ENCODE measurements at regions not wholly inside any gene's neighbourhood (a gene's known extent, or its start where the extent isn't known, plus 50 kb on each side); places are given as distances from the start of the nearest gene placed in this dataset.

DNA sequence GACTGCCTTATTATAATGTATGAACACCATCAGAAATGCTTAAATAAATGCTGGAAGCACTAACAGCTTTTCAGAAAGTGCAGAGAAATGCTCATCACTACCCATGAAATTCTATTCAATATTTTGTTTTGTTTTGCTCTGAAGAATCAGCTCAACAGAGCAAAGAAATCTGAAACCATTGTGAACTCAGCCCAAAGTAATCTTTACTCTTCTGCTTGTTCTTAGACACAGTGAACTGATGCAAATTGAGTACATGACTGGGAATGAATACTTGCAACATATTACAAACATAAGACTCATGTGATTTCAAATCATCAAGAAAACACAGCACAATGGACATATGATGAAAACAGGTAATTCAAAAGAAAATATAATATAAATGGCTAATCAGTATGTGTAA, 404.6 kb upstream of the OPRM1 start:
- H3K4me1 Mint-ChIP-seq (ENCODE audit: low read depth): no peaks in the 10 kb centered on the region
- ATAC-seq (replicated peaks in 1 of 2) (no peak), DNase-seq (no peak)

DNA sequence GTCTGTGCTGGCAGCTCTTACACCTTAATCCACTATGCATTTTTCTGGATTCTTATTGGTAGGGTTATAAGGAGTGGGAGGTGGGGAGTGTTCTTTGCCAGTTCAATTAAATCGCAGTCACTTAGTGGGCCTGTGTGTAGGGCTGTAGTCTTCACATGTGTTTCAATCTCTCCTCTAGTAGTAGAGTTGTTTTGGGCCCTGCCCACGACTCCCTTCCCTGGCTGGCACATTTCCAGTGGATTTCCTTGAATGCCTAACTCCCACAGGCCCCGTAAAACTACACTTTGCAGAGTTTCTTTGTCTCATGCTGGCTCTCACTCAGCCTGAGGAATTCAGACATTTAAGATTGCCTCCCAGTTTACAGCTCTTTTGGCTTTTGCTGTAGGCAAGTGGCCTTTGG, 414.0 kb upstream of the OPRM1 start:
- no peak overlapping the region for H3K27ac Mint-ChIP-seq
- H3K27me3 Mint-ChIP-seq (ENCODE audit: low read depth): no peaks in the 10 kb centered on the region
- no peaks in the 10 kb centered on the region for H3K36me3 Mint-ChIP-seq (ENCODE audit: insufficient read depth in 2 of 2)
- H3K4me3 Mint-ChIP-seq: no peak overlapping the region
- no peaks in the 10 kb centered on the region for H3K4me1 Mint-ChIP-seq (ENCODE audit: low read depth)
- DNase-seq: no peak
- no peaks in the 10 kb centered on the region for H3K9me3 Mint-ChIP-seq
- ATAC-seq (replicated peaks in 1 of 2): no peak

More for the DNA sequence above, 404.6 kb upstream of the OPRM1 start:
- H3K27ac Mint-ChIP-seq: no peak overlapping the region
- H3K27me3 Mint-ChIP-seq (ENCODE audit: low read depth): no peaks in the 10 kb centered on the region
- H3K36me3 Mint-ChIP-seq (ENCODE audit: insufficient read depth in 2 of 2): no peaks in the 10 kb centered on the region
- peaks cover 1 to 2% of the 10 kb centered on the region in 2 donors for H3K9me3 Mint-ChIP-seq
- H3K4me3 Mint-ChIP-seq: no peak overlapping the region

DNA sequence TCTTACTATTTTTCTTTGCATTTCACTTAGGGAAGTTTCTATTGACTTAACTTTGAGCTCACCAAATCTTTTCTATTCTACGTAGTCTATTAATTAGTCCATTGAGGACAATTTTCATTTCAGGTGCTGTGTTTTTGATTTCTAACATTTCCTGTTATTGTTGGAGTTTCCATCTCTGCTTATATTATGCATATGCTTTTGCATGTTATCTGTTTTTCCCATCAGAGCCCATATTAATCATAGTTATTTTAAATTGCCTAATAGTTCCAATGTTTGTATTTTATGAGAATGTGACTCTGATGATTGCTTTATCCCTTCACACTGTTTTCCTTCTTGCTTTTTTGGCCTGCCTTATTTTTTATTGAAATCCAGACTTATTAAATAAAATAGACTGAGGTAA, 414.5 kb upstream of the OPRM1 start:
- Mint-ChIP-seq H3K4me3 (no peak overlapping the region), H3K4me1 (ENCODE audit: low read depth) (no peaks in the 10 kb centered on the region), H3K9me3 (no peaks in the 10 kb centered on the region), H3K27me3 (ENCODE audit: low read depth) (no peaks in the 10 kb centered on the region), H3K27ac (no peak overlapping the region), H3K36me3 (ENCODE audit: insufficient read depth in 2 of 2) (no peaks in the 10 kb centered on the region)
- DNase-seq: no peak
- ATAC-seq (replicated peaks in 1 of 2): no peak

DNA sequence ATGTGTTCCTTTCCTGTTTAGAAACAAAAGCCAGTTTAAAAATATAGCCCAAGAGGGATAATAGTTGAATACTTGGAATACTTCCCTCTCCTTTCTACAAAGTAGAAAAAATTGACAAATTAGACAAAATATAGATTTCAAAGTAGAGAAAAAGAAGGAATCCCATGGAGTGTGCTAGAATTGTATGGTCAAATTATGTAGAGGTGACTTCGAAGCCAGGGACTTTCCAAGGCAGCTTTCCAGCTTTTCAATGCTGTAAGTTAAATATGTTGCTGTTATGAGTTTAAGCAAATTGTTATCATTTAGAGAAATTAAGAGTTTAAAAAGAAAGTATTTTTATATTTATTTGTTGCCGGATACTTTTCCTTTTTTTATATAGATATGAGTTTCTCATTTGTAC, 415.5 kb upstream of the OPRM1 start:
- DNase-seq: no peak
- no peaks in the 10 kb centered on the region for H3K36me3 Mint-ChIP-seq (ENCODE audit: insufficient read depth in 2 of 2)
- H3K27ac Mint-ChIP-seq: no peak overlapping the region
- ATAC-seq (replicated peaks in 1 of 2): no peak
- H3K4me1 Mint-ChIP-seq (ENCODE audit: low read depth): no peaks in the 10 kb centered on the region
- H3K9me3 Mint-ChIP-seq: no peaks in the 10 kb centered on the region
- H3K27me3 Mint-ChIP-seq (ENCODE audit: low read depth): no peaks in the 10 kb centered on the region
- H3K4me3 Mint-ChIP-seq: no peak overlapping the region

DNA sequence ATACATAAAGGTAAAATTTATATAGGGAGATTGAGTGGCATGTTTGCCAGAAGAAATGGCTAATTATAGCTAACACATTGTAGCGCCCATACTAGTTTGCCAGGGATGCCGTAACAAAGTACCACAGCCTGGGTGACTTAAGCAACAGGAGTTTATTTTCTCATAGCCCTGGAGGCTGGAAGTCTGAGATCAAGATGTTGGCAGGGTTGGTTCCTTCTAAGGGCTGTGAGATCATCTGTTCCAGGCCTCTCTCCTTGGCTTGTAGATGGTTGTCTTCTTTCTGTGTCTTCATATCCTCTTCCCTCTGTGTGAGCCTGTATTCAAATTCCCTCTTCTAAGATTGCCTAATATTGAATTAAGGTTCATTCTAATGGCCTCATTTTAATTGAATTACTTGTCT, 417.5 kb upstream of the OPRM1 start:
- DNase-seq: no peak
- H3K4me3 Mint-ChIP-seq: no peak overlapping the region
- H3K27ac Mint-ChIP-seq: no peak overlapping the region
- H3K9me3 Mint-ChIP-seq: no peaks in the 10 kb centered on the region
- no peaks in the 10 kb centered on the region for H3K36me3 Mint-ChIP-seq (ENCODE audit: insufficient read depth in 2 of 2)
- no peaks in the 10 kb centered on the region for H3K4me1 Mint-ChIP-seq (ENCODE audit: low read depth)
- no peak for ATAC-seq (replicated peaks in 1 of 2)
- no peaks in the 10 kb centered on the region for H3K27me3 Mint-ChIP-seq (ENCODE audit: low read depth)

DNA sequence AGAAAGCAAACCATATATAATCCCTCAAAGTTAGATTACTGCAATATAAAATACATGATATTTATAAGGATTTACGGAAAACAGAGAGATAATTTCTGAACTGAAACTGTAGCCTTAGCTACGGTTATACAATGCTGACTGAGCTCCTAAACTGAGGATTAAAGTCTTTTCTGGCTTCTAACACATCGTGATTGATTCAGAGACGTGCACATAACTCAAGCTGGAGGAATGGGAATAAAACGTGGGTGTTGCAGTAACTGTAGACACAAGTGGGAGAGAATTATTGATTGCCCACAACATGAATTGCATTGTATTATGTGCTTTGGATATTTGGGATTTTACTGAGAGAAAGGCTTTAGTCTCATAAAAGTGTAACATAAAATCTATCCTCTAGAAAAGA, 418.0 kb upstream of the OPRM1 start:
- no peak overlapping the region for H3K27ac Mint-ChIP-seq
- no peak for DNase-seq

DNA sequence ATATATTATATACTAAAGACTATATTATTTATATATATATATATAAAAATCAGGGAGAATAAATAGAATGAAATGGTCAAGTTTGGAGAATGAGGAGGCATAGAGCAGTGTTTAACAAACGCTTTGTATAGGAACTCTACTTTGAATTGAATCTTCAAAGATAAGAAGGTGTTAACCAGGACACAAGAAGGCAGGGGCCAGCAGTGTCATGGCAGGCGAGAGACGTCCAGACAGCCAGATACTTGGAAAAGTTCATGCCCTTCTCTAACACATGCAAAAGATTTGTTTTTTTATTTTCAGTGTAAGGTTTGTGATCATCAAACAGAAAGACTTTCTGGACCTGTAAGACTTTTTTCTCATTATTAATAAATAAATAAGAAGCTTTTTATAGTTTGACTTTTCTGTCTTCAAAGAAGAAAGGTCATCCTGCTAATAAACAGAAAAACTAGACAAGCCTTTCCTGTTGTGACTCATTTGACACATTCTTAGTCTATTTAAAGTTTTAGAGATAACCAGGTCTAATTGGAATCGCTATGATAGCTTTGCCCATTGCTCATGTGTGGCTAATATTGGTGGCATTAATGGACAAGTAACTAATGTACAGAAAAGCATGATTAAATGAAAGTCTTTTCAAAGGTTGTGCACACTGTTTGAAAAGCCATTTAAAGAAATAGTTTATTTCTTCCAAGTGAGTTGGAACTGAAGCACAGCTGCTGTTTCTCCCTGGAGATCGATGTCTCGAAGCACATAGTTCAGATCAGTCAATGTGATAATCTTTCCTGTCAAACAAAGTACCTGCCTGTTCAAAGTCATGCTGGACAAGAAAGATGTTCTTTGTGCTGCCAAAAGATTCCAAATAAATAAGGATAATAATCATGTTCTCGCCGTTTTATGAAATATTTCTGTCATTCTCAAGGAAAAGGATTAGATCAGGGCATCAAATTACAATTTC, 420.4 kb upstream of the OPRM1 start:
- no peaks in the 10 kb centered on the region for H3K36me3 Mint-ChIP-seq (ENCODE audit: insufficient read depth in 2 of 2)
- DNase-seq (no peak), ATAC-seq (replicated peaks in 1 of 2) (no peak)
- no peaks in the 10 kb centered on the region for H3K4me1 Mint-ChIP-seq (ENCODE audit: low read depth)
- H3K9me3 Mint-ChIP-seq: no peaks in the 10 kb centered on the region
- no peak overlapping the region for H3K27ac Mint-ChIP-seq
- H3K4me3 Mint-ChIP-seq: no peak overlapping the region
- H3K27me3 Mint-ChIP-seq (ENCODE audit: low read depth): no peaks in the 10 kb centered on the region

More for the DNA sequence above, 418.0 kb upstream of the OPRM1 start:
- no peak for ATAC-seq (replicated peaks in 1 of 2)
- H3K27me3 Mint-ChIP-seq (ENCODE audit: low read depth): no peaks in the 10 kb centered on the region
- no peaks in the 10 kb centered on the region for H3K36me3 Mint-ChIP-seq (ENCODE audit: insufficient read depth in 2 of 2)
- H3K9me3 Mint-ChIP-seq: no peaks in the 10 kb centered on the region
- H3K4me1 Mint-ChIP-seq (ENCODE audit: low read depth): no peaks in the 10 kb centered on the region
- H3K4me3 Mint-ChIP-seq: no peak overlapping the region

DNA sequence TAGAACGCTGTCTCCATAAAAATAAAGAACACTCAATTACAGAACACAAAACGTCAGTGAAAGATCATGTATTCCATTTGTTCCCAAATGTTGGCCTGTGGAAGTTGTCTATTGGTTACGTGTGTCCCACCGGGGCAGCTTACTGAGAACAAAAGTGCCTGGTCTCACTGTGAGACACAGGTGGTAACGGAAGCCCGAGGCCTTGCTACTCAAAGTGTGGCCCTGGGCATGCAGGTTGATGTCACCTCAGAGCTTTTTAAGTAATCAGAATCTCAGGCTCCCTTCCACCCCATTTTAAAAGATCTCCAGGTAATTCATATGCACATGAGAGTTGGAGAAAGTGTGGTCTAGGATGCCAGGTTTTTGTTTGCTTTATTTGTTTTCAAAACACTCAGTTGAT, 422.5 kb upstream of the OPRM1 start:
- DNase-seq (no peak), ATAC-seq (replicated peaks in 1 of 2) (no peak)
- Mint-ChIP-seq H3K36me3 (ENCODE audit: insufficient read depth in 2 of 2) (no peaks in the 10 kb centered on the region), H3K4me3 (no peak overlapping the region), H3K9me3 (no peaks in the 10 kb centered on the region), H3K27me3 (ENCODE audit: low read depth) (no peaks in the 10 kb centered on the region), H3K27ac (no peak overlapping the region), H3K4me1 (ENCODE audit: low read depth) (no peaks in the 10 kb centered on the region)

DNA sequence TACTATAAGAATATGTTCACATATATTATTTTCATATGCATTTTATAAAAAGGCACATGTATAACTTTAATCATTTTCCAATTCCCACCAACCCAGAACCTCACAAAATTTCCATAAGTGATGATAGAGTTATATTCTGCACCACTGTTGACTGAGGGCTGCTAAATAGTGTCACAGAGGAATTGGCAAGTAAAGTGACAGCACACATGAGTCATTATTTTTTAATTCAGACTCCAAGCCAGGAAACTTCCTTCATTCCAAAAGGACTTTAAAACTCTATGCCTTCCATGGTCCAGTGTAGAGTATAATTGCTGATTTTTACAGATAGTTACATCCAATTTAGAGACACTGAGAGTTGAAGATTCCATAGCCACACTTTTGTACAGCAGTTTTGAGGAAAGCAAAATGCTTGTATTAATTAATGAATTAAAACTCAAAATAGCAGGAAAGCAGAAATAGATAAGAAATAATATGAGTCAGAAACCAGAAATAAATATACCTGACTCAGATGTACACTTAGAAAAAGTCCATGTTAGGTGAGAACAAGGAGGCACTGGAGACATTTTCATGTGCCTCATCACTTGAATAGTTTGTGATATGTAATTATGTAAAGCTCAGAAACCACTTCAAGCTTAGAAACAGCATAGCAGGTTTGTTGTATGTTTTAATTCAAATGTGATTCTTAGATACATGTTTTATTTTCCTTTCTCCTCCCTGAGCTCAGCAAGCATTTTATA, 425.2 kb upstream of the OPRM1 start:
- no peaks in the 10 kb centered on the region for H3K36me3 Mint-ChIP-seq (ENCODE audit: insufficient read depth in 2 of 2)
- H3K27me3 Mint-ChIP-seq (ENCODE audit: low read depth): no peaks in the 10 kb centered on the region
- H3K4me1 Mint-ChIP-seq (ENCODE audit: low read depth): no peaks in the 10 kb centered on the region
- no peak overlapping the region for H3K4me3 Mint-ChIP-seq
- ATAC-seq (replicated peaks in 1 of 2) (no peak), DNase-seq (no peak)
- no peak overlapping the region for H3K27ac Mint-ChIP-seq
- no peaks in the 10 kb centered on the region for H3K9me3 Mint-ChIP-seq

DNA sequence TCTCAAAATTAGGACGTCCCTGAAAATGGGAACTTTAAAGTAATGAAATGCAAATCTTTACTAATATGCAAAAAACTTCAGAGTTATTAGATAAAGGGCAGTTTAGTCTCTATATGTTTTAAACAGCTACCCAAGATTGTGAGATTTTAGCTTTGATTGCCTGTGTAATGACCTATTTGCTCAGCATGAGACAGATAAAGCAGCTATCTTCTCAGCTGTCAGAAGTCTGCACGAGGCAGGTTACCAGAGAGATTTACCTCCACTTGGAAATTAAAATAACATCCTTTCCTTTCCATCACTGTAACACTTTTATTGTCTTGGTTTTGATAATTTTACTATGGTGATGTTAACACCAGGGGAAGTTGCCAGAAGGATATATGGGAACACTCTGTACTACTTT, 436.6 kb upstream of the OPRM1 start:
- peaks cover 0 to 1% of the 10 kb centered on the region in 2 donors for H3K9me3 Mint-ChIP-seq
- no peak overlapping the region for H3K4me3 Mint-ChIP-seq
- DNase-seq: no peak
- no peaks in the 10 kb centered on the region for H3K4me1 Mint-ChIP-seq (ENCODE audit: low read depth)
- H3K27ac Mint-ChIP-seq: no peak overlapping the region
- no peaks in the 10 kb centered on the region for H3K36me3 Mint-ChIP-seq (ENCODE audit: insufficient read depth in 2 of 2)
- no peak for ATAC-seq (replicated peaks in 1 of 2)
- no peaks in the 10 kb centered on the region for H3K27me3 Mint-ChIP-seq (ENCODE audit: low read depth)

DNA sequence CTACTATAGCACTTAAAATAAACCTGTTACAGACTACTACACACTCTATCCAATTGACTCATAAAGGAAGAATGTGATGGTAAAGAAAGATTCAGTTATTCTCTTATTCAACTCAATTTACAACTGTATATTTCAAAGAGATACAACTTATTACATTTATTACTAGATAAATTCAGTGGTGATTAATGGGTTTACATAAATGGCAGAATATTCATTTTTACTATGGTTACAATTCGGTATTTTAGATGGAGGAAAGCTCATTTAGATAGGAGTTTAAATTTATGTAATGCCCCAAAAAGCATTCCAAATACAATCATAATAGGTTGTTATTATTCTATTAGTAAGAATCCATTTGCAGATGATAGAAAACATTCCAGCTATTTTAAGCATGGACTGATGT, 439.1 kb upstream of the OPRM1 start:
- Mint-ChIP-seq H3K27me3 (ENCODE audit: low read depth) (no peaks in the 10 kb centered on the region), H3K4me1 (ENCODE audit: low read depth) (peaks cover 4% of the 10 kb centered on the region), H3K4me3 (no peak overlapping the region), H3K36me3 (ENCODE audit: insufficient read depth in 2 of 2) (no peaks in the 10 kb centered on the region), H3K9me3 (peaks cover 1 to 3% of the 10 kb centered on the region in 2 donors), H3K27ac (no peak overlapping the region)
- no peak for DNase-seq
- ATAC-seq (replicated peaks in 1 of 2): no peak

DNA sequence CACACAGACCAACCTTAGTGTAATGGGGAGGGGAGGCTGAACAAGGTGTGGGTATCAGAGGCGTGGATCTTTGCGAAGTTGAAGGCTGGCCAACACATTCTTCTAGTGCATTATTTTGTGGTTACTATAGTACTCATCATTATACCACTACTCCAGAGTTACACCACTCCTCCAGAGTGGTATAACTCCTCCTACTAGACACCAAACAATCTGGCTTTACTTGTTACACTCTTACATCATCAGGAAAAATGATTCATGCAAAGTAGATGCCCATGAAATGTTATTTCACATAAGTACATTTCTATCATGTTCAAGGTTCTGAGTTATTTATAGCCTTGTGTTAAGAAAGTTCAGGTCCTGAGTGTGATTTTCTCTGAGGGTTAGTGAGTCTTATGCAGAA, 443.1 kb upstream of the OPRM1 start:
- peaks cover 14% of the 10 kb centered on the region for H3K4me1 Mint-ChIP-seq (ENCODE audit: low read depth)
- H3K9me3 Mint-ChIP-seq: peaks cover 0 to 3% of the 10 kb centered on the region in 2 donors
- H3K27me3 Mint-ChIP-seq (ENCODE audit: low read depth): no peaks in the 10 kb centered on the region
- H3K4me3 Mint-ChIP-seq: no peak overlapping the region
- ATAC-seq (replicated peaks in 1 of 2) (peak; percentile 64 to 79), DNase-seq (no peak)
- H3K36me3 Mint-ChIP-seq (ENCODE audit: insufficient read depth in 2 of 2): no peaks in the 10 kb centered on the region
- H3K27ac Mint-ChIP-seq: no peak overlapping the region

DNA sequence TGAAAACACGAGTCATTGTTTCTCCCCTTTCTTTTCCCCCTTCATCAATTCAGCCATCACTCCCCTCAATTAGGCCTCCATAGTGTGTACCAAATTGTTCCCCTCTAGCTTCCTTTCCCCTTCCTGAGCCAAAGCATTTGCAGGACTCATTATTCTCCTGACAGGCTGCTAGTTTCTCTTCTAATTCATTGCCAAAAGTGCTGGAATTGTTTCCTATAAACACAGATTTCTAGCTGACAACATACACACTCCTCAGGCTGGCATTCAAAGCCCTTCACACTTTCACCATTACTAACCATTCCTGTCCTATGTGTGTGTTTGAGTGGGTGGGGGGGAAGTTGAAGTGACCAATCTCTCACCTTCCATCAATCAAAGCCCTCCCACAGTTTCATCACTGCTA, 444.2 kb upstream of the OPRM1 start:
- Mint-ChIP-seq H3K4me1 (ENCODE audit: low read depth) (peaks cover 19% of the 10 kb centered on the region), H3K4me3 (no peak overlapping the region), H3K27me3 (ENCODE audit: low read depth) (no peaks in the 10 kb centered on the region), H3K9me3 (peaks cover 0 to 3% of the 10 kb centered on the region in 2 donors), H3K36me3 (ENCODE audit: insufficient read depth in 2 of 2) (no peaks in the 10 kb centered on the region), H3K27ac (no peak overlapping the region)
- DNase-seq (no peak), ATAC-seq (replicated peaks in 1 of 2) (no peak)

All from activated T-cell treated with anti-CD3 and anti-CD28 coated beads, Interleukin-2, amount 50 U/mL, for 72 hours (primary cell).